ENCODE measurements at regions not wholly inside any gene's neighbourhood (a gene's known extent, or its start where the extent isn't known, plus 50 kb on each side); places are given as distances from the start of the nearest gene placed in this dataset.

DNA sequence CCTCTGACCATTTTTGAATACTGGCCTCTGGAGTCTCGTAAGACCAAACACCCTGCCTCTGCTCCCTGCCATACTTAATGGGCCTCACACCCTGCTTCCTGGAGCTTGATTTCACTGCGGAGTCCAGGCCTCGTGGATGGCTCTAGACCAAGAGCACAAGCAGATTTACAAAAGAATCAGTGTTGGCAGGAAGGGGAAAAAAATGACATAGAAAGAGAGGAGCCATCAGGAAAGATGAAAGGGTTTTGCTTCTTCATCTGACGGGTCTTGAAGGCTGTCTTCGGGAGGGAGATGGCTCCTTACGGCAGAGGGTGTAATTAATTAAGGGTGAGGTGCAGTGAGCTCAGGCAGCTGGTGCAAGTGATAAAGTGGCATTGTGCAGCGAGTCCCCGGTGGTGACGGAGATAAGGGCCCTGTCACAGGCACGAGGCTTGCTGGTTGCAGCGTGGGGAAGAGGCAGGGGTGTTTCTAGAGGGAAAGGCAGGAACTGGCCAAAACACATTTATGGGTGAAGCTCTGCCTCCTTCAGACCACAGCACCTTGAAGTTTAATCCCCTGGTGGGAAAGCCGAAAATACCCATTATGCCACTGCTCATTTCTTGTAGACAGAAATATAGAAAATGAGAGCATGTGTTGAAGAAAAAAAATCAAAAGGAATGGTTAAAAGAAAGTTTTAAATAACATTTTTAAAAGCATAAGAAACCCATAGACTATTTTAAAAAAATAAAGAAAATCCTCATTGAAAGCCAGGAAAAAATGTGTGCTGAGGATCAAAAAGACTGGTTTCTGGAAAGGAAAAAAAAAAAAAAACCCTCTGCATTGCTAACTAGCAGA is 128.6 kb upstream of the LRFN2 start:
- no peak for TF ChIP-seq TBP (IDR thresholded peaks at IDR 0.05; ENCODE audit: low read depth, low read length)
- TF ChIP-seq E2F6 (IDR thresholded peaks at IDR 0.05), result no peak
- no peak for TF ChIP-seq USF2 (IDR thresholded peaks at IDR 0.05; ENCODE audit: low read length)
- TF ChIP-seq EP300 (IDR thresholded peaks at IDR 0.05; ENCODE audit: borderline replicate concordance in 1 of 2, low read depth in 2 of 2, low read length in 2 of 2), result no peak
